ENCODE measurements at regions not wholly inside any gene's neighbourhood (a gene's known extent, or its start where the extent isn't known, plus 50 kb on each side); places are given as distances from the start of the nearest gene placed in this dataset.
"Not testable (repeated sequence)": the region's sequence is repeated elsewhere in the genome, so short reads cannot be mapped to it uniquely, and the experiment has no call there.

DNA sequence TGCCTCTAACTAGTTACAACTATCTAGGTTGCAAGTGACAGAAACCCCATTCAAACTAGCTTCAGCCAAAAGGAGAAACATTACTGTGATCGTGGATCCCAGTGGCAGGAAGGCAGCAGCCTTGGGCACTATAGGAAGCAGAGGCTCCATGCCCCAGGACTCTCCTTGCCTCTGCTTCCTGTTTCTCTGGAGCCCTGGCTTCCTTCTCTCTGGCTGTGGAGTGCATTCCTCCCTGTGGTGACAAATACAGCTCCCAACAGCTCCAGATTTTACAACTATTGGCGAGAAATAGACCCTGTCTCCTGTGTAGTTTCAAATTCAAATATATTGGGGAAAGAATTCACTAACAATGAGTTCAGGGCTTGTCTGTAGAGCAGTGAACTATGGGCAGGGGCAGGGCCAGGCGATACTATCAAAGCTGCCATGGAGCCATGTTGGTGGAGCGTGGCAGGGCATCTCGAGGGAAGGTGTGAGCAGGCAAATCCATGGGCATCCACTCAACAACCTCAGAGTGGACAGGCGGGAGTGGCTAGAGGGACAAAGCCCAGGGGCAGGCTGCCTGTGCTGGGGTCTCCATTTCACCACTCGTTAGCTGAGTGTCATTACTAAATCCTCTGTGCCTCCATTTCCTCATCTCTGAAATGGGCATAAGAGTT is 189.5 kb downstream of the ERCC6L2 start:
- DNase-seq (ENCODE audit: low read depth) = no peak

GRCh38 chr9:96062854-96063253 is 187.4 kb downstream of the ERCC6L2 start:
- DNase-seq (ENCODE audit: low read depth) = no peak

DNA sequence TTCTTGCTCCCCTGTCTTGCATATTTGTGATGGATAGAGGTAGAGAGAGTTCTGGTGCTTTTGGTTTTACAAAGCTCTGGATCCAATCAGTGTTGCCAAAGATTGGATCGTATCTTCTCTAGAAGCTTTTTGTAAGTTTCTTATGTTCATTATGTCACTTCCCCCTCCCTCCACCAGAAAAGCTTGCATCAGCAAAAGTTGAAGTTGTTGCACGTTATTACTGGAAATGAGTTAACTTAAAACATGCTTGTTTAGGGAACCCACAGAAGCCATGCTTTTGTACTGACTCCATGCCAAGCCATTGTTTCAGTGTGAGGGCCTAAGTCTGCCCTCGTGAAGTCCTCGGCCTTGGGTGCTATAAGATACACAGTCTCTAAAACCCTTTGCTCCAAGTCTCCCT is 186.5 kb downstream of the ERCC6L2 start:
- DNase-seq (ENCODE audit: low read depth) = no peak

DNA sequence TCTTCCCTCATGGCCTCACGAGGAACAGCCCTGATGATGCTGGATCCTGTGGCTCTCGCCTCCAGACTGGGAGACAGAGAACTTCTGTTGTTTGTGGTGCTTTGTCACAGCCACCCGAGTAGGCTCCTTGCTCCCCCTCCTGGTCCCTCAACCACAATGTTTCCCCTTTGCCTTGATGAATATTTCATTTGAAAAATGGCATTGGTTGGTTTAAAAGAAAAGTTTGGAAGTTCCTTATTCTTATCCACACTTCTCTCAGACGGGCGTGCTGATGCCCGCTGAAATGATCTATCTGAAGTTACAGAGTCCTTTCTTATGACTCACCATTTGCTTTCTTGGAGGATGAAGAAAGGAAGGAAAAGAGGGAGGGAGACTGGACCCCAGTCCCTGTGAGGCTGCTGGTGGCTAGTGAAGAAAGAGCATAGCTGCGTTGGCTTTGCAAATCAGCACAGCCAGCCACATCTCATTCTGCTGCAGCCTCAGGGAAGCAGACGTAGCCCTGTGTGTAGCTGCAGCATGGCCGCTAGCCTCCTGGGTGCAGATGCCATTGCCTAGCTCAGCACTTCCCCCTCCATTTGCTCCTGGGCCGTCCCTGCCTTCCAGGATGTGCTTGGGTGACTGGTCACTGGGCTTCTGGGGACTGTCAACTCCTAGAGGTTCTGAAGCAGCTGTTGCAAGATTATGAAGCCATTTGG is 185.9 kb downstream of the ERCC6L2 start:
- DNase-seq (ENCODE audit: low read depth) = no peak

GRCh38 chr9:96058218-96058617 is 182.7 kb downstream of the ERCC6L2 start:
- no peak for DNase-seq (ENCODE audit: low read depth)

- no peak for DNase-seq (ENCODE audit: low read depth)
Measured at GRCh38 chr9:96057155-96057554, 181.7 kb downstream of the ERCC6L2 start.

- no peak for DNase-seq (ENCODE audit: low read depth)
Measured at GRCh38 chr9:96056226-96056625, 180.7 kb downstream of the ERCC6L2 start.

DNA sequence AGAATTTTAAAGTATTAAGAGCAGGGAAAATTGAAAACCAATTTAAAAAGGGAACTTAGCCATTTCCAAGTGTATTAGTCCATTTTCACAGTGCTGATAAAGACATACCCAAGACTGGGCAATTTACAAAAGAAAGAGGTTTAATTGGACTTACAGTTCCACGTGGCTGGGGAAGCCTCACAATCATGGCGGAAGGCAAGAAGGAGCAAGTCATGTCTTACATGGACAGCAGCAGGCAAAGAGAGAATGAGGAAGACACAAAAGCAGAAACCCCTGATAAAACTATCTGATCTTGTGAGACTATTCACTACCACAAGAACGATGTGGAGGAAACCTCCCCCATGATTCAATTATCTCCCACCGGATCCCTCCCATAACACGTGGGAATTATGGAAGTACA is 178.8 kb downstream of the ERCC6L2 start:
- DNase-seq (ENCODE audit: low read depth) = not testable (repeated sequence)

GRCh38 chr9:96052686-96053085 is 177.2 kb downstream of the ERCC6L2 start:
- no peak for DNase-seq (ENCODE audit: low read depth)

DNA sequence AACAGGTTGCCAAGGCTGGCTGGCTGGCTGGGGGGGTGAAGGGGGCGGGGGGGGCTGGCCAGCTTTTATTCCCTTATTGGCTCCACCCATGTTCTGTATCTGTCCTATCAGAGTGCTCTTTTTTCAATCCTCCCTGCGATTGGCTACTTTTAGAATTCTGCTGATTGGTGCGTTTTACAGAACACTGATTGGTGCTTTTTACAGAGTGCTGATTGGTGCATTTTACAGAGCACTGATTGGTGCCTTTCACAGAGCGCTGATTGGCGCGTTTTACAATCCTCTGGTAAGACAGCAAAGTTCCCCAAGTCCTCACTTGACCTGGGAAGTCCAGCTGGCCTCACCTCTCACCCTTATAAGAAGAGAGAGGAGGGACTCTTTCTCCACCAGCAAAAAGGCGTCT is 175.9 kb downstream of the ERCC6L2 start:
- no peak for DNase-seq (ENCODE audit: low read depth)

DNA sequence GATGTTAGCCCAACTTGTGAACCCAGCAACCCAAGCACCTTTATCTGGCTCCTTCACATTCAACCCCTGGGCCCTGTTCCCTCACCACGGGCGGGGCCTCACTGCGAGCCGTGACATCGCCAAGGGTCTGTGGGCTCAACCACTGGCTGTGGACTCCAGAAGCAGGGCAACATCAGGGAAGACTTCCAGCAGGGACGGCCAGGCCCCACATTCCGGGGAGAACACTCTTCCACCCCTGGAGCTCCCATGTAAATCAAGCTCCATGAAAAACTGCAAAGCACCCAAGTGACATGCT is 175.3 kb downstream of the ERCC6L2 start:
- DNase-seq (ENCODE audit: low read depth) = no peak

- DNase-seq (ENCODE audit: low read depth) = no peak
Measured at GRCh38 chr9:96050048-96050860, 174.8 kb downstream of the ERCC6L2 start.

- DNase-seq (ENCODE audit: low read depth) = no peak
Measured at GRCh38 chr9:96048956-96049831, 173.7 kb downstream of the ERCC6L2 start.

GRCh38 chr9:96048104-96048955 is 172.8 kb downstream of the ERCC6L2 start:
- no peak for DNase-seq (ENCODE audit: low read depth)

GRCh38 chr9:96047741-96048103 is 172.2 kb downstream of the ERCC6L2 start:
- DNase-seq (ENCODE audit: low read depth) = no peak

DNA sequence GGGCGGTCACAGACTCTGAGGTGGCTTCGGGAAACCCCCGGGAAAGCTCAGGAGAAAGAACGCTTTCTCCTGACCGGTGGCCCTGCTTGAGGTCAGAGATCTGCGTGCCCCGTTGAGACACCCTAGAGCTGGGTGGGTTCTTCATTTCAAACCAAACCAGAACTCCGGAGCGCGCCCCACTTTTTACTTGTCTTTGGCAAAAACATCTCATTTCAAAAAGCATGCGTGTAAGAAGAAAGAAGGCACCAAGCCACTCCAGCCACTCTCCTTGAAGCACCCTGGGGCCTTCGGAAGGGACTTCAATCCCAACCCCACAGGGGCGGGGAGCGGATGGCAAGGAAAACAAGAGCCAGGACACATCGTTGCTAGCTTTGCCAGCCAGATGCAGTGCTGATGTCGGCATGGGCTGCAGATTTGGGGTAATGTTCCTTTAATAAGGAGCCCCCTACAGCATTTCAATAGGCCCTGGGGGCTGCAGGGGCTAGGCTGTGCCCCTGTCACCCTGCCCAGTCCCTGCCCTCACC is 171.7 kb downstream of the ERCC6L2 start:
- DNase-seq (ENCODE audit: low read depth) = no peak

DNA sequence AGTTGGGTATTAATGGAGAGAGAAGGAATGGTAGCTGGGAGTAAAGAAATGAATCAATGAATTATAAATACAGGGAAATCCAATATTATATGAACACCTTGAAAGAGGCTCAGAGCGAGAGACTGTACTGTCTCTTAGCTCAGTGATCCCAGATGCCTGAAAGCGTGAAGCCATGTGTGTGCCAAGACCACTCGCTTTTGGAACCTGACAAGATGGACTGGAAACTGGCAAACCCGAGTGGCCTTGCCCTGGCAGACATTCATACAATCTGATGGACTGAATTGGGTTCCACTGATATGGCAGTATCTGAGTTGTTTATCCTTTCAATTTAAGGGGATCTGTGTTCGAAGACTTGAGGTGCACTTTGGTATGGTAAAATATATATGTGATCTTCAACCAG is 170.3 kb downstream of the ERCC6L2 start:
- no peak for DNase-seq (ENCODE audit: low read depth)

DNA sequence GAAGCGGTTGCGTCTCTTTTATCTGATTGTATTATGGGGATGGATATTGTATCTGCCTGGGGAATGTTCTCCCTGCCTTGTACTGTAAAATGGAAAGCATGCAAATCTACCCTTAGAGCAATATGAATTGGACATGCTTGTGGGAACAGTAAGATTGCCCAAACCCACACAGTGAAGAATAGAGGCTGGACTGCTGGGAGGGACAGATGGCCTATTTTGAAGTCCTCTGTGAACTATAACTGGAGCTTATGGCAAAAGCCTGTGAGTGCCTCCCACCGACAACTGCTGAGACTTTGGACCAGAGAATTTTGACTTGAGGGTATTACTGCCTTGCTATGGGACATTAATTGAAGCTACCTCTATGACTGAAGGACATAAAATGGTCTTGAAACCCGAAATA is 168.9 kb downstream of the ERCC6L2 start:
- no peak for DNase-seq (ENCODE audit: low read depth)

- no peak for DNase-seq (ENCODE audit: low read depth)
Measured at GRCh38 chr9:96040591-96041461, 165.3 kb downstream of the ERCC6L2 start.

DNA sequence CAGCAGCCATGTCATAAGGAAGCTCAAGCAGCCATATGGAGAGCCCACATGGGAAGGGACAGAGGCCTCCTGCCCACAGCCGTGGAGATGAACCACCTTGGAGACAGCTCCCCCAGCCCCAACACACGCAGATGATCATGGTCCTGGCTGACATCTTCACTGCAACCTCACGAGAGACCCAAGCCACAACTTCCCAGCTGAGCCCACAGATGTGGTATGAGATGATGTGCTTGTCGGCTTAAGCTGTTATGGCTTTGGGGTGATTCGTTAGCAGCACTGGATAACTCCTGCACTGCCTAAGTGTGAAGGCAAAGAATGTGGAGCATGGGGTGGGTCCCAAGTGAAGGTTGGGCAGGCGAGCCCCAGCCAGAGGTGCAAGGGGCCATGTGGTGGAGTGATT is 163.4 kb downstream of the ERCC6L2 start:
- no peak for DNase-seq (ENCODE audit: low read depth)

Measured in non-pigmented ciliary epithelial cell (primary cell).